Suppressor macrophage (primary cell): ENCODE measurements at regions not wholly inside any gene's neighbourhood (a gene's known extent, or its start where the extent isn't known, plus 50 kb on each side); places are given as distances from the start of the nearest gene placed in this dataset.
A peak's percentile ranks its signal among the peaks of the same experiment; 100 is the strongest.

Experiments used
- DNase-seq, 4 experiments: peaks; one replicate each; pipeline ENCODE4 v3.0.0-alpha.2; 2020 to 2022

DNA sequence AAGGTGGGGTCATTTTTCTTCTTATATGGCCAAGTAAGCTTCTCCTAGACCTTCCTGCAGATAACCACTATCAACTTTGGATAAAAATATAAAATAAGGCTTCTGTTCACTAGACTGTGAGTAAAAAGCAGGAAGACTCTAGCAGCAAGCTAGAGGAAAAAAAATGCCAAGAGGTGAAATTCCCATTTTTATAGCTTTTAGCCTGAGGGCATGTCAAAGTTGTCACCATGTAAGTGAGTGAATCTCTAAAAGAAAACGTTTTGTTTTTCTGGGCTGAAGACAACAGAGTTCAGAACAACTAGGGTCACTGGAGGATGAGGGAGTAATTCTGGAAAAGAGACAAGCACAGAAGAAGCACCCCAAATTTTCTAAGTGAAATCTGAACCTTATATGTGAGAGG, 143.9 kb upstream of the DIO3 start:
- DNase-seq, result no peak

DNA sequence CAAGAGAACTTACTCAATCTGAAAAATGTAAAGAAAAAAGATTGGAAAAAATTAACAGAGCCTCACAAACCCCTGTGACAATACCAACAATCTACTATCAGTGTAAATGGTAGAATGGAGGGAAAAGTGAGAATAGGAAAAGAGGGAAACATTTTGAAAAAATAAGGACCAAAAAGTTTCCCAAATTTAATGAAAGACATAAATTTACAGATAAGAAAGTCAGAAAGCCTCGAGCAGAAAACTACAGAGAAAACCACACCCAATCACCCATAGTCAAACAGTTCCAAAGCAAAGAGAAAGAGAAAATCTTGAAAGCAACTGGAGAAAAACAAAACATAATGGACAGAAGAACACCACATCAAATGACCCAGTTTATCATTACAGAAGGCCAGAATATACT, 142.7 kb upstream of the DIO3 start:
- no peak for DNase-seq

DNA sequence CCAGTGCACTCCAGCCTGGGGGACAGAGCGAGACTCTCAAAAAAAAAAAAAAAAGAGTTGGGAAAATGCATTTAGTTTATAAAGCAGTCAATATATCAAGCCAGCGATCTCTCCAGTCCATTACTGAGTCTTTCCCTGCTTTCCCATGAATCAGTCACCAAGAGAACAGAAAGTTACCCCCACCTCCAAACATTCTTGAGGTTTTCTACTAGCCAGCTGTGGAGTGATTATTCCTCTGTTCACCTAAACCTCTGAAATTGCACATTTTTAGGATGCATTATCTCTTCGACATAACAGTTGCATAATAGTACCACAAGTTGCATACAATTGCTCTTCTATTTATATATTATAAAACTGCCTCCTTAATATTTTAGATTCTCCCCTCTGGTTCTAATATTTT, 134.8 kb upstream of the DIO3 start:
- no peak for DNase-seq

- no peak for DNase-seq
Observed at GRCh38 chr14:101428409-101428808, 132.9 kb upstream of the DIO3 start.

DNA sequence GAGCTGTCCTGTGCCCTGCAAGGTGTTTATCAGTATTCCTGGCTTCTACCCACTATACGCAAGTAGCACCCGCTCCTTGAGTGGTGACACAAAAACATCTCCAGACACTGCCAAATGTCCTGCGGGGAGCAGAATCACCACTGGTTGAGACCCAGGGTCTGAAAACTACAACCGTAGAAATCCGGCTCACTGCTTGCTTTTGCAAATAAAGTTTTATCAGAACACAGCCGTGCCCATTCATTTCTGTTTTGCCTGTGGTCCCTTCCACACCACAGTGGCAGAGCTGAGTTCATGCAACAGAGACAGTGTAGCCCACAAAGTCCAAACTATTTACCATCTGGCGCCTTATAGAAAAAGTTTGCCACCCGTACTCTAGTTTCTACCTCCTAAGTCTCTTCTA, 125.7 kb upstream of the DIO3 start:
- DNase-seq, result no peak

GRCh38 chr14:101439023-101439422, 122.3 kb upstream of the DIO3 start:
- no peak for DNase-seq

DNA sequence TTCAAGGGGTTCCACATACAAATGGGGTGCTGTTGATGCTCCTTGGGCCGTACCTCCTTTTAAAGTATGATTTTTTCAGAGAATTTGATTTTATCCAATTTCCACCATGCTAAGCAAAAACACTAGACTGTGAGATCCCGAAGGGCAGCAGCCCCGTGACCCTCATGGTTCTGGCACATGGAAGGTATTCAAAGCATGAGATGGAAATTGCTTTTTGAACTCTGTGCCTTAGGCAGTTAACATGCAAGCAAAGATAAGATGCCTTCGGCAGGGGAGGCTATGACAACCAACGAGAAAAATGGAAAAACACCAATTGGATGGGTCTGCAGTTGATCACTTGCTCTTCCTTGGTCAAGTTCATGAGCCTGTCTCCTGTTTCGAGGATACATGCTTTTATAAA, 120.8 kb upstream of the DIO3 start:
- no peak for DNase-seq

GRCh38 chr14:101441710-101442109, 119.6 kb upstream of the DIO3 start:
- no peak for DNase-seq

- DNase-seq, result no peak
Observed at GRCh38 chr14:101442451-101442850, 118.8 kb upstream of the DIO3 start.

- DNase-seq, result no peak
Observed at GRCh38 chr14:101444116-101444515, 117.2 kb upstream of the DIO3 start.

DNA sequence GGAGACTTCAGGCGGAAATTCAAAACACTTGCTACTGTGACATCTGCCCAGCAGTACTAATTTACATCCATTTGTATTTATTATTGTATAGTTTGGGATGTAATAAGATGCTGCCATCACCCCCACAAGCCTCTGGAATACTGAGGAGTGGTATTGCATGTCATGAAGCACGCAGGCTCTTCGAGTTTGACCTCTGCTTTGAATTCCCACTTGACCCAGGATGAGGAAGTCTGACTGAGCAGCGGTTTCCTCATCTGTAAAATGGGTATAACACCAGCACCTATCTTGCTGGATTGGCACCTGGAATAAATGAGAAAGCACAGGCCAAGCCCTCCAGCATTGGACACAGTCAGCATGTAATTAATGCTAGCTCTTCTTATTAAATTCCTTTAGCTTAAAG, 116.0 kb upstream of the DIO3 start:
- DNase-seq, result no peak

GRCh38 chr14:101446387-101446969, 114.8 kb upstream of the DIO3 start:
- no peak for DNase-seq

DNA sequence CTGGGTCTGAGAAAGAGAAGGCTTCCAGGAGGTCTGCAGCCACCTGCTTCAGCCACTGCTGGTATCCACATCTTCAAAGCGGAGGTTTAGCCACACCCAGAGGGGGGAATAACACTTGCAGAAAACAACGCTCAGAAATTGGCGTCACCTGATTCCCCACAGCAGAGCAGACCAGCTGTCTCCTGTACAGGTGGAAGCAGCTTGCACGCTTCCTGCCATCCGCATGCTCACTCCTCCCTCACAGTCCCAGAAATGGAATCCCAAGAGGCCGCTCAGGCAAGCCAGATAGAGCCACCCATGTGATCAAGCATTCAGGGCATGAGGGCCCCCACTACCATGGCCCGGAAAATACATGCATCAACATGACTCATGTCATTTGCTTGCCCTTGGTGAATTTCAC, 112.2 kb upstream of the DIO3 start:
- DNase-seq, result no peak

GRCh38 chr14:101451166-101451565, 110.1 kb upstream of the DIO3 start:
- DNase-seq, result no peak

DNA sequence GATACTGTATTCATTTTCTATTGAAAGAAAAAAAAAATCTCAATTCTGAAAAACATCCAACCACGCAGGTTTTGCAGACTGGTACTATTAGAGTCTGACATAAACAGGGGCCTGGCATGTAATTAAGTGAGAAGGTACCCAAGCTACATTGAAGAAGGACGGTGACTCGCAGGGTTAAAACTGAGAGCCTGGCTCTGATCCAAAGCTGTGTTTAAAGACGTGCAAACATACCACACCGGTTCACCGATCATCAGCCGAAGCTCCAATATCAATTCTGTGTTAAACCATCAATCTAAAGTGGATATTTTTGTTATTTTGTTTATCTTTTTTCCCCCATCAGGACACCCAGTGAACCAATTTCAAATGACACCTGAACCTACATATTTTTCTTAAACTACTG, 108.1 kb upstream of the DIO3 start:
- no peak for DNase-seq

DNA sequence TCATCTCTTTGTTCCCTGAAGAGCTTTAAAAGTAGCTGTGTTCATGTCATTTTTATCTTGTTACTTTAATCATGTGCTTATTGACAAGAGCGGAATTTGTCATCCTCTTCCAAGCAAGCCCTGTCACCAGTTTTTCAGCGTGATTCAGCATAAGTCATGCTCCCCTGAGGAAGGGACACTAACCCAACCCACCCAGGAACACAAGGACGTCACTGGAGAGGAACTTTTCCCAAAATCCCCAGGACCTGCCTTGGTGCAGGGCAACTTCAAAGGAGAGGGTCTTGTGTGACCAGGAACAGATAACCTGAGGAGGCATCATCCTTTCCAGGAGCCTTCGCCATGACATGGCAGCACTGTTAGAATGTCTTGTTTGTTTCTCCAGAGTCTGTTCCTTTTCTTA, 107.1 kb upstream of the DIO3 start:
- no peak for DNase-seq

GRCh38 chr14:101456246-101457175, 104.8 kb upstream of the DIO3 start:
- peak in 2 of 4 experiments; percentile 21 to 22 for DNase-seq

- DNase-seq, result no peak
Observed at GRCh38 chr14:101457301-101457935, 103.9 kb upstream of the DIO3 start.

GRCh38 chr14:101457936-101458740, 103.2 kb upstream of the DIO3 start:
- no peak for DNase-seq

- DNase-seq, result no peak
Observed at GRCh38 chr14:101458741-101459550, 102.3 kb upstream of the DIO3 start.

GRCh38 chr14:101459551-101459900, 101.8 kb upstream of the DIO3 start:
- DNase-seq, result no peak

DNA sequence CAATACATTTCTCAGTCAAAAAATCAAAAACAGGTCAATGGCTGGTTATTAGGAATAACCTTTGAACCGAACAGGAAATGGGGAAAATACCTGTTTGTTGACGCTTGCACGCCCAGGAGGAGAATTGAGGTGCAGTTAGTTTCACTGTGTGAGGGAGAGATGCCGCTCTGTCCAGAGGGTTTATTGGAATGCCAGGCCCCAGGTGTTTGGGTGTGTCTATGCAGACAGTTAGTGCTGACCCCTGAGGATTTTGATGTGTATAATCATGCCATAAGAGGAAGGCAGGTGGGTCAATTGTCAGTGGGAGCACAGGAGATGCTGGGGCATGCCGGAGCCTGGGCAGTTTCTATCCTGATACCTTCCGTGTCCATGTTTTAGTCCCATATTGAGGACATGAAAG, 100.8 kb upstream of the DIO3 start:
- no peak for DNase-seq
